ENCODE measurements at regions not wholly inside any gene's neighbourhood (a gene's known extent, or its start where the extent isn't known, plus 50 kb on each side); places are given as distances from the start of the nearest gene placed in this dataset.

GRCh38 chr10:106439366-106439765, 725.1 kb downstream of the SORCS1 start:
- CTCF ChIA-PET, result no interaction called here
- intact Hi-C loops (cut with micrococcal nuclease; ENCODE audit: unreplicated experiment) (no loop called here), in situ Hi-C loops (cut with HindIII; ENCODE audit: low pct_unique_long_range_greater_than_20kb, low sequenced_read_pairs) (no loop called here)
- no TSS peak for BruUV-seq (replicated peaks)
- DNase-seq (ENCODE audit: low read depth, low spot score), result no peak
- no peak overlapping the region for H3K4me3 ChIP-seq (ENCODE audit: low read depth in 2 of 2, low read length in 2 of 2)
- no peaks in the 10 kb centered on the region for H3K36me3 ChIP-seq (ENCODE audit: control insufficient read depth, insufficient read depth, low read length)
- POLR2A ChIA-PET, result no interaction called here
- ATAC-seq, result no peak
- no peak for TF ChIP-seq POLR2AphosphoS5 (IDR thresholded peaks at IDR 0.05; ENCODE audit: low read depth, low read length)
- no peak for TF ChIP-seq SIN3A (IDR thresholded peaks at IDR 0.05; ENCODE audit: borderline replicate concordance, insufficient read depth, low read depth, low read length)
- TF ChIP-seq REST (IDR thresholded peaks at IDR 0.05; ENCODE audit: insufficient read depth in 1 of 2, low read depth in 2 of 2, low read length in 1 of 2), result no peak
- TF ChIP-seq CTCF (IDR thresholded peaks at IDR 0.05), result no peak
- no peak for TF ChIP-seq TCF7L2 (IDR thresholded peaks at IDR 0.05; ENCODE audit: low read depth, low read length)
- no peaks in the 10 kb centered on the region for H3K27me3 ChIP-seq (ENCODE audit: control insufficient read depth, insufficient read depth, low read length)
- no peaks in the 10 kb centered on the region for H3K9me3 ChIP-seq (ENCODE audit: control insufficient read depth, insufficient read depth, low read depth, low read length)
- no peak overlapping the region for H3K27ac ChIP-seq (ENCODE audit: low read length)
- H3K4me1 ChIP-seq (ENCODE audit: control insufficient read depth, insufficient read depth, low read length), result no peaks in the 10 kb centered on the region

- no peaks in the 10 kb centered on the region for H3K4me1 ChIP-seq (ENCODE audit: control insufficient read depth, insufficient read depth, low read length)
- CTCF ChIA-PET, result no interaction called here
- no TSS peak for BruUV-seq (replicated peaks)
Measured at GRCh38 chr10:106438386-106438785, 726.1 kb downstream of the SORCS1 start.

More at GRCh38 chr10:106438386-106438785, 726.1 kb downstream of the SORCS1 start:
- ATAC-seq (no peak), DNase-seq (ENCODE audit: low read depth, low spot score) (no peak)
- in situ Hi-C loops (cut with HindIII; ENCODE audit: low pct_unique_long_range_greater_than_20kb, low sequenced_read_pairs) (no loop called here), intact Hi-C loops (cut with micrococcal nuclease; ENCODE audit: unreplicated experiment) (no loop called here)
- Histone ChIP-seq H3K9me3 (ENCODE audit: control insufficient read depth, insufficient read depth, low read depth, low read length) (no peaks in the 10 kb centered on the region), H3K4me3 (ENCODE audit: low read depth in 2 of 2, low read length in 2 of 2) (no peak overlapping the region), H3K27me3 (ENCODE audit: control insufficient read depth, insufficient read depth, low read length) (no peaks in the 10 kb centered on the region), H3K36me3 (ENCODE audit: control insufficient read depth, insufficient read depth, low read length) (no peaks in the 10 kb centered on the region), H3K27ac (ENCODE audit: low read length) (no peak overlapping the region)
- TF ChIP-seq POLR2AphosphoS5 (IDR thresholded peaks at IDR 0.05; ENCODE audit: low read depth, low read length) (no peak), REST (IDR thresholded peaks at IDR 0.05; ENCODE audit: insufficient read depth in 1 of 2, low read depth in 2 of 2, low read length in 1 of 2) (no peak), TCF7L2 (IDR thresholded peaks at IDR 0.05; ENCODE audit: low read depth, low read length) (no peak), CTCF (IDR thresholded peaks at IDR 0.05) (no peak), SIN3A (IDR thresholded peaks at IDR 0.05; ENCODE audit: borderline replicate concordance, insufficient read depth, low read depth, low read length) (no peak)
- POLR2A ChIA-PET, result no interaction called here

All from Panc1 (cell line).